ENCODE measurements at regions not wholly inside any gene's neighbourhood (a gene's known extent, or its start where the extent isn't known, plus 50 kb on each side); places are given as distances from the start of the nearest gene placed in this dataset.
"Not testable (repeated sequence)": the region's sequence is repeated elsewhere in the genome, so short reads cannot be mapped to it uniquely, and the experiment has no call there.

GRCh38 chr14:39673734-39674133 is 241.5 kb upstream of the FBXO33 start:
- DNase-seq: no peak

GRCh38 chr14:39673270-39673711 is 241.1 kb upstream of the FBXO33 start:
- DNase-seq: peak in 1 of 3 donors; percentile 76

GRCh38 chr14:39668449-39668848 is 236.2 kb upstream of the FBXO33 start:
- DNase-seq: no peak

GRCh38 chr14:39666386-39666785 is 234.2 kb upstream of the FBXO33 start:
- no peak for DNase-seq

- no peak for DNase-seq
Measured at GRCh38 chr14:39665075-39665475, 232.8 kb upstream of the FBXO33 start.

DNA sequence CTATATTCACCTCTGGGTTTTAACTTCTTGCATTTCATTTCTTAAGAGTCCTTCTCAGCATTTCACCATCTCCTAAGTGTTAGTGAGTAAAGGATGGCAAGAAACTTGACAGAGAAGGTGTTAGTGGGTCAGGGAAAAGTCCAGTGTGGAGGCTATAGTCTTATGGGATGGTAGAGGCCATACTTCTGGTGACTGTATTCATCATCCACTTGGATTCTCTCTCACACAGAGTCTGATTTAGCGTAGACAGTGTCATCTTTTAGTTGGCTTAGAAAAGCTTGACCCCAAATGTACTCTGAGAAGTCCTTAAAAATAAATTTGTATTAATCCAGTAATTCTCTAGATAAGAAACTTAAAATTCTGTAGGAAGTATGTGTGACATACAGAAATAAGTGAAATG is 232.4 kb upstream of the FBXO33 start:
- DNase-seq: no peak

- no peak for DNase-seq
Measured at GRCh38 chr14:39641224-39641623, 209.0 kb upstream of the FBXO33 start.

GRCh38 chr14:39639009-39639408 is 206.8 kb upstream of the FBXO33 start:
- not testable (repeated sequence) for DNase-seq

- no peak for DNase-seq
Measured at GRCh38 chr14:39628087-39628486, 195.9 kb upstream of the FBXO33 start.

GRCh38 chr14:39626589-39627576 is 194.7 kb upstream of the FBXO33 start:
- no peak for DNase-seq

DNA sequence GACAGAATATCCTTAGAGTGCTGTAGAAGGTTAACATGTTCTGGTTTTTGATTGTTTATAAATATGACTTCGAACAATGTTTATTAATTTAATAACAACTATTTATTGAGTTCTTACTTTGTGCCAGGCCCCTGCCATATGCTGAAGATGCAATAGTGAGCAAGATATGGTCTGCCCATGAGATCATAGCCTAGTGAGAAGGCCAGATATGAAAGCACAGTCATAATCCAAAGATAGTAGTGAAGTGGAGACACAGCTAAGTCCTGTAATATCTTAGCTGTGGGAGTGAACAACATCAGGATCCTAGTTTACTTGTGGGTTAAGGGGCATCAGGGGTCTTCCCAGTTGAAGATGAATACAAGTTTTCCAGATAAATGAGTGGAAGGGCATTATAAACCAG is 189.4 kb upstream of the FBXO33 start:
- no peak for DNase-seq

DNA sequence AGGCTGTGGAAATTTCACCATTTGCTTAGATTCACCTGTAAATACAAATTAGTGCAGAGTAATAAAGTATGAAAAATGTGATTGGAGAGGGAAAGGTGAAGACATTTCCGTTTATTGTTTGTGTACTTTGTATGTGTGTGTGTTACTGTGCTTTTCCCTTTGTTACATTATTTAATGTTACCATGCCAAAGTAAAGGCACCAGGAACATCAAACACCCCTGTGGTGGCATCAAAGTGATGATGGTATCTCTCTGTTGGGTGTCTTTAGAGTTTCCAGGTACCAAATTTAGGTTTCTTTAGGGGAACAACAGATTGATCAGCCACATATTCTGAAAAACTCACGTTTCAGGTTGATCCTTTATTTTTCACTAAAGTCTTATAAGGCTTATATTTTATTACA is 189.0 kb upstream of the FBXO33 start:
- no peak for DNase-seq

DNA sequence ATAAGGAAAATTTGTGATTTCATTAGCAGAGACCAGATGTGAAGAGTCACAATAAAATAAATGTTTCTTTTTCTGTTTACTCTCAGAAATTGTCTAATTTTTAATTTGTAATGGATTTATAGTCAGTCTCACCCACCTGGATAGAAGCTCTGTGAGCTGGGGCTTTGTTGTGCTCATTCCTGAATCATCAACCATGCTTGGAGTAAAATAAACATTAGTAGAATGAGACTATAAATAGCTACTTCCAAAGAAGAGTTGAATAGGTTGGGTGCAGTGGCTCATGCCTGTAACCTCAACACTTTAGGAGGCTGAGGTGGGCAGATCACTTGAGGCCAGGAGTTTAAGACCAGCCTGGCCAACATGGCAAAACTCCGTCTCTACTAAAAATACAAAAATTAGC is 185.3 kb upstream of the FBXO33 start:
- no peak for DNase-seq

DNA sequence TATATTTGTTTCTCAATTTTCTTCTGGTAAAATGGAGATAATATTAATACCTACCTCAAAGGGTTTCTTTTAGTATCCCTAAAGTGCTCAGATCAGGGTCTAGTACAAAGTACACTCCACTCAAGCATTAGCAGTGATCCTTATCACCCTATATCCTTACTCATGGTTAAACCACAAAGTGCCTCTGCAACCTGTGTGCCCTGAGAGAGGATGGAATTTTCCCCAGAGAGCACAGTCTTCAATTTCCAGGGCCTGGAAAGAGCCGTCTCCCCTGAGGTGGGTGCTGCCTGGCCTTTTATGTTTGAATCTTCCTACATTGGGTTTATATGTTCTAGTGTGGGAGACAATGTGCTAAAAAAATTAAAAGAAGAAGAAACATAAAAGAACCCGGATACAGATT is 183.1 kb upstream of the FBXO33 start:
- no peak for DNase-seq

DNA sequence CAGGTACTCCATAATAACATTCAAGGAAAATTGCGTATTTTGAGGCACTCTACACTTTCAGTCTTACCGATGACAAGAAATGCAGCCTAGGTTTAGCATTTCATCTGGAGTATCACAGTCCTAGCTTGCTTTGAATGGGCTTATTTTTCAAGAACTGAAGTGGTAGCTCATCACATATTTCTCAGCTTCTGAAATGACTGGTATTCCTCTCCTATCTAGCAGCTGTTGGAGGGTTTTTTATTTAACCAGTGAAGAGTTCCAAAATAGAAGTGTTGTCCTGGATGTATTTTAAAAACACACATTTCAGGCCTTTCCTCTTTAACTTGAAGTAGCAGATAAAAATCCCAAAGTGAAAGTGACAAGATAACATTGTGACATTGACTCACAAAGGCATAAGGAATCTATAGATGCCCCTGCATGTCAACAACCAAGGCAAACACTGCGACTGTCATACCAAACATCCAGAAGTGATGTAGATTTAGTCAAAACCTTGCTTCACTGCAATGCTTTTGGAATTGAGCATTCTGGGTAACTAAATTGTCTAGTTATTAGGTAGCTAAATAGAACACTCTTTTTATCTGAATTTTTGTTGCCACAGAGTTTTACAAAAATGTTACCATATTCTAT is 182.2 kb upstream of the FBXO33 start:
- DNase-seq: no peak

GRCh38 chr14:39609119-39609518 is 176.9 kb upstream of the FBXO33 start:
- DNase-seq: no peak

DNA sequence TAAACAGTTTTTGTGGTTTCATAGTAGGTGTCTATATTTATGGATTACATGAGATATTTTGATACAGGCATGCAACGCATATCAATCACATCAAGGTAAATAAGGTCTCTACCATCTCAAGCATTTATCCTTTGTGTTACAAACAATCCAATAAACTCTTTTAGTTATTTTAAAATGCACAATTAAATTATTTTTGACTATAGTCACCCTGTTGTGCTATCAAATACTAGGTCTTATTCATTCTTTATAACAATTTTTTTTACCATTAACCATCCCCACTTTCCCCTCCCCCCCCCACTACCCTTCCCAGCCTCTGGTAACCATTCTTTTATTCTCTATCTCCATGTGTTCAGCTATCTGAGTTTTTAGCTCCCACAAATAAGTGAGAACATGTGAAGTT is 175.7 kb upstream of the FBXO33 start:
- DNase-seq: no peak

- DNase-seq: no peak
Measured at GRCh38 chr14:39603942-39604341, 171.7 kb upstream of the FBXO33 start.

DNA sequence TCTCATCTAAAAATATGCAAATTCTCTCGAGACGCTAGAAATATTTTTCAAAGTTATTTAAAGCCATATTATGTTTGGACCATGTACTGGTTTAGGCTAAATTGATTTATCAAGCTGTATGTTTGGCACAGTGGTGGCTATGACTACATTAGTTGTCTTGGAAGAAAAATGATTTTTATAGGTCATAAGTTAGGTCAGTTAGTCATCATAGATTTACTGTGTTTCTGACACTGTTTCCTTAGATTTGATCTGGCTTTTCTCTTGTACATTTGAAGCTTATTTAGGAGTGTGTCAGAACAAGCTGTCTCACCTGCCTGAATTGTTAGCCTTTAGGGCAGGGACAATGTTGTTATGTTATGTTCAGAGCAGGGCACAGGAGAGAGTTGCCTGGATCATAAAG is 161.1 kb upstream of the FBXO33 start:
- peak in 1 of 3 donors; percentile 11 for DNase-seq

DNA sequence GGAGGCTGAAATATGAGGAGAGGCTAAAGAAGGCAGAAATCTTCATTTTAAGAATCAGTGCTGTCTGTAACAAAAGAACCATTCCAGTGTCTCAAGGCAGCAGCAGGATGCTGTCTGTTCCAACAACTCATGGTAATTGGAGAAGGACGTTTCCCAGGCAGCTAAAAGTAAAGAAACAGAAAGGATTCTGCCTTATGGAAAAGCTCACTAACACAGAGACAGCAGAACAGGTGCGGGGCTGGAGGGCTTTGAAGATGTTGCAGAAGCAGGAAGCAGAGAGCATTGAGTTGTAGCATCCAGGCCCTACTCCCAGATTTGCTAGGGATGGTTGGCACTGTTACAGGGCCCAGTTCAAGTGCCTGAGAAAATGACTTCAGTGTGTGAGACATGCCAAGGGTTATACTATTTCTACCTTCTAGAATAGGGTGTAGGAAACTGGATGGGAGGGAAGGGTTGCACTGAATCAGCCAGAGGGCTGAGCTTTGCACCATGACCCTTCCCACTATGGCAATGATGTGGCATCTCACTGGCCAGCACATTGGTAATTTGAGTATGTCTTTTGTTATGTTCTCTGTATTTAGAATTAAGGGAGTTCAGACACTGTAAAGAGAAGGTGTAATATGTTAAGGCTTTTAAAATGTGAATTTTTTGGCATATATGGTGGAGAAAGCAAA is 160.0 kb upstream of the FBXO33 start:
- DNase-seq: peak; percentile 11 to 64 (median 16)

DNA sequence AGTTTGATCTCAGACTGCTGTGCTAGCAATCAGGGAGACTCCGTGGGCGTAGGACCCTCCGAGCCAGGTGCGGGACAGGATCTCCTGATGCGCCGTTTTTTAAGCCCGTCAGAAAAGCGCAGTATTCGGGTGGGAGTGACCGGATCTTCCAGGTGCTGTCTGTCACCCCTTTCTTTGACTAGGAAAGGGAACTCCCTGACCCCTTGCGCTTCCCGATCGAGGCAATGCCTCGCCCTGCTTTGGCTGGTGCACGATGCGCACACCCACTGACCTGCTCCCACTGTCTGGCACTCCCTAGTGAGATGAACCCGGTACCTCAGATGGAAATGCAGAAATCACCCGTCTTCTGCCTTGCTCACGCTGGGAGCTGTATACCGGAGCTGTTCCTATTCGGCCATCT is 157.6 kb upstream of the FBXO33 start:
- not testable (repeated sequence) for DNase-seq

- no peak for DNase-seq
Measured at GRCh38 chr14:39582028-39582654, 149.9 kb upstream of the FBXO33 start.
